HFFc6 (cell line): ENCODE measurements at regions not wholly inside any gene's neighbourhood (a gene's known extent, or its start where the extent isn't known, plus 50 kb on each side); places are given as distances from the start of the nearest gene placed in this dataset.
"Not testable (repeated sequence)": the region's sequence is repeated elsewhere in the genome, so short reads cannot be mapped to it uniquely, and the experiment has no call there.

Source experiments
- DNase-seq: peaks from one replicate; pipeline ENCODE4 v3.0.0-alpha.2; 2018
- H3K27ac Mint-ChIP-seq: 2 replicates; pipeline ENCODE4 v1.8.0; 2020; ENCODE audit warnings: mild to moderate bottlenecking, mixed read lengths
- H3K27me3 Mint-ChIP-seq: 2 replicates; pipeline ENCODE4 v1.8.0; 2021; ENCODE audit warnings: mild to moderate bottlenecking, moderate library complexity, mixed read lengths; ENCODE audit not compliant: insufficient read depth
- H3K36me3 Mint-ChIP-seq: 2 replicates; pipeline ENCODE4 v1.8.0; 2021; ENCODE audit warnings: low read depth, mixed read lengths
- H3K4me1 Mint-ChIP-seq: 2 replicates; pipeline ENCODE4 v1.8.0; 2020; ENCODE audit warnings: low read depth, mixed read lengths
- H3K4me3 Mint-ChIP-seq: 2 replicates; pipeline ENCODE4 v1.8.0; 2020; ENCODE audit warnings: mild to moderate bottlenecking, moderate library complexity, mixed read lengths
- H3K9me3 Mint-ChIP-seq: 2 replicates; pipeline ENCODE4 v1.8.0; 2020; ENCODE audit warnings: mild to moderate bottlenecking, mixed read lengths
- TF ChIP-seq, protein P1 (sequence below): fragments of 200-600 bp; sonication (generic); IDR thresholded peaks from 2 replicates; pipeline ENCODE4 v1.5.0; 2021; ENCODE audit warnings: antibody characterized with exemption, mild to moderate bottlenecking

DNA sequence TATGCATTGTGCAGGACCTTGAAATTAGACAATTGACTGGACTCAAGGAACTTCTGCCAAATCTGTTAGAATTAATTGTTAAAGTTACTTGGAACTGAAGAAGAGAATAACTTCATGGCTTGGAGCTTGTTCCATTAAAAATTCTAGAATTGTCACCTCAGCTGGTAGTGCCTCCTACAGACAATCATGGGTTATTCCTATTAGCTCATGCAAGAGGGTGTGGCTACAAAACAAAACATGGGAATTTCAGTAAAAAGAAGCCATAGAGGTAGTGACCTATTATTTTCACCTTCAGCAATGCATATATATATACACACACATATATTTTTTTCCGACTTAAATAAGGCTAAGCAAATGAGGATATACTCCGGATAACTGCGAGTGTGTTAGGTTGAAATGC is 181.9 kb upstream of the DTNA start:
- TF ChIP-seq, protein P1, sequence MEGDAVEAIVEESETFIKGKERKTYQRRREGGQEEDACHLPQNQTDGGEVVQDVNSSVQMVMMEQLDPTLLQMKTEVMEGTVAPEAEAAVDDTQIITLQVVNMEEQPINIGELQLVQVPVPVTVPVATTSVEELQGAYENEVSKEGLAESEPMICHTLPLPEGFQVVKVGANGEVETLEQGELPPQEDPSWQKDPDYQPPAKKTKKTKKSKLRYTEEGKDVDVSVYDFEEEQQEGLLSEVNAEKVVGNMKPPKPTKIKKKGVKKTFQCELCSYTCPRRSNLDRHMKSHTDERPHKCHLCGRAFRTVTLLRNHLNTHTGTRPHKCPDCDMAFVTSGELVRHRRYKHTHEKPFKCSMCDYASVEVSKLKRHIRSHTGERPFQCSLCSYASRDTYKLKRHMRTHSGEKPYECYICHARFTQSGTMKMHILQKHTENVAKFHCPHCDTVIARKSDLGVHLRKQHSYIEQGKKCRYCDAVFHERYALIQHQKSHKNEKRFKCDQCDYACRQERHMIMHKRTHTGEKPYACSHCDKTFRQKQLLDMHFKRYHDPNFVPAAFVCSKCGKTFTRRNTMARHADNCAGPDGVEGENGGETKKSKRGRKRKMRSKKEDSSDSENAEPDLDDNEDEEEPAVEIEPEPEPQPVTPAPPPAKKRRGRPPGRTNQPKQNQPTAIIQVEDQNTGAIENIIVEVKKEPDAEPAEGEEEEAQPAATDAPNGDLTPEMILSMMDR: no peak
- H3K9me3 Mint-ChIP-seq: peaks cover 20% of the 10 kb centered on the region
- peaks cover 4% of the 10 kb centered on the region; the same call in 1 of the 2 replicates for H3K36me3 Mint-ChIP-seq

DNA sequence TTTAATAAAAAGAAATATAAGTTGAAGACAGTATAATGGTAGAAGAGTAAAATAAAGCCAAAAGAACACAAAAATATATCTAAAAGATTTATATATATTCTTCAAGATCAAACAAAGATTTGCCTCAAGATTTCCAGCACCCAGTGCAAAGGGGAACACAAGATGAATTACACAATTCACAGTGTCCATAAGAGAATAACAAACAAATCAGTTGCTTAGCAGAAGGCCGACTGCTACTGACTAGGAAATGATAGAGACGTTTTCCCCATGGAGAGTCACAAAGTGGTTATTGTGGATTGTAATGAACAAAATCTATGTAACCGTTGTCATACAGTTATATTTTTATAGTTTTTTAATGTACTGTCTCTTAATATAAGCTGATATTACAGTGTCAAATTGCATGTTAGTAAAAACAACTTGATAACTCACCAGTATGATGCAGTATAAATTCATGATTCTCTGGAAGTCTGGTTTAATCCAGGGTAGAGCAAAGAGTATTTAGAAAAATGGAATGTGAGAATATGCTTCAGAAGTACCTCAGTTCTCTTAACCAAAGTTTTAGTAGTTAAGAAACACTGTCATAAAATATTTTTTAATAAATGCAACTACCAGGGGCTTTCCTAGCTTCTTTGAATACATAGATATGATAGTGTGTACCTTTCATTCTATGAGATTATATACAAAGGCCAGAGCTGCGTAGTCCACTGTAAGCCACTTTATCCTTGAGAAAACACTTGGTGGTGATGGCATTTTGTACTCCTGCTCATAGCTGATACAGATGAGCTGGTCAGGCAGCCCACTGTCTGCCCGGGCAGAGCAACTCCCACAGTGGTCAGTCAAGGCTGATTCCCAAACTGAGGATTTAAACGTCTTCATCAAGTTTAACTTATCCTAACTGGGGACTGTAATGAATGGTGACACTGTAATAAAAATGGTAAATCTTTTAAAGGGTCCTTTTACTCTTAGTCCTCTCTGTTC is 180.5 kb upstream of the DTNA start:
- H3K4me1 Mint-ChIP-seq: no peaks in the 10 kb centered on the region
- peaks cover 4% of the 10 kb centered on the region; the same call in 1 of the 2 replicates for H3K36me3 Mint-ChIP-seq
- TF ChIP-seq, protein P1: no peak
- H3K27me3 Mint-ChIP-seq: no peaks in the 10 kb centered on the region
- H3K4me3 Mint-ChIP-seq: no peak overlapping the region
- no peak overlapping the region for H3K27ac Mint-ChIP-seq
- no peak for DNase-seq
- peaks cover 25% of the 10 kb centered on the region for H3K9me3 Mint-ChIP-seq

More for the DNA sequence above, 181.9 kb upstream of the DTNA start:
- no peaks in the 10 kb centered on the region for H3K4me1 Mint-ChIP-seq
- no peak overlapping the region for H3K4me3 Mint-ChIP-seq
- no peaks in the 10 kb centered on the region for H3K27me3 Mint-ChIP-seq
- no peak overlapping the region for H3K27ac Mint-ChIP-seq
- DNase-seq: no peak

- TF ChIP-seq, protein P1: no peak
- Mint-ChIP-seq H3K4me1 (no peaks in the 10 kb centered on the region), H3K36me3 (peaks cover 4% of the 10 kb centered on the region; the same call in 1 of the 2 replicates)
Measured at GRCh38 chr18:34531110-34531509, 179.0 kb upstream of the DTNA start.

GRCh38 chr18:34534642-34535041 is 175.5 kb upstream of the DTNA start:
- not testable (repeated sequence) for H3K27me3 Mint-ChIP-seq, H3K4me1 Mint-ChIP-seq, DNase-seq, H3K4me3 Mint-ChIP-seq, H3K27ac Mint-ChIP-seq, H3K36me3 Mint-ChIP-seq
- H3K9me3 Mint-ChIP-seq: peaks cover 27% of the 10 kb centered on the region

More at GRCh38 chr18:34531110-34531509, 179.0 kb upstream of the DTNA start:
- Mint-ChIP-seq H3K27me3 (no peaks in the 10 kb centered on the region), H3K4me3 (no peak overlapping the region), H3K9me3 (peaks cover 27% of the 10 kb centered on the region), H3K27ac (no peak overlapping the region)
- no peak for DNase-seq

- H3K9me3 Mint-ChIP-seq: peaks cover 5% of the 10 kb centered on the region; the same call in 1 of the 2 replicates
- DNase-seq: no peak
- TF ChIP-seq, protein P1: no peak
- no peaks in the 10 kb centered on the region for H3K36me3 Mint-ChIP-seq
- H3K4me1 Mint-ChIP-seq: no peaks in the 10 kb centered on the region
- H3K4me3 Mint-ChIP-seq: no peak overlapping the region
- H3K27me3 Mint-ChIP-seq: no peaks in the 10 kb centered on the region
- H3K27ac Mint-ChIP-seq: no peak overlapping the region
Measured at GRCh38 chr18:34540897-34541296, 169.2 kb upstream of the DTNA start.

- Mint-ChIP-seq H3K4me3 (no peak overlapping the region), H3K36me3 (no peaks in the 10 kb centered on the region), H3K27ac (no peak overlapping the region), H3K27me3 (no peaks in the 10 kb centered on the region), H3K4me1 (no peaks in the 10 kb centered on the region), H3K9me3 (peaks cover 9% of the 10 kb centered on the region; the same call in 1 of the 2 replicates)
- DNase-seq: no peak
- TF ChIP-seq, protein P1: no peak
Measured at GRCh38 chr18:34542625-34543024, 167.5 kb upstream of the DTNA start.
